ENCODE measurements at regions not wholly inside any gene's neighbourhood (a gene's known extent, or its start where the extent isn't known, plus 50 kb on each side); places are given as distances from the start of the nearest gene placed in this dataset.

DNA sequence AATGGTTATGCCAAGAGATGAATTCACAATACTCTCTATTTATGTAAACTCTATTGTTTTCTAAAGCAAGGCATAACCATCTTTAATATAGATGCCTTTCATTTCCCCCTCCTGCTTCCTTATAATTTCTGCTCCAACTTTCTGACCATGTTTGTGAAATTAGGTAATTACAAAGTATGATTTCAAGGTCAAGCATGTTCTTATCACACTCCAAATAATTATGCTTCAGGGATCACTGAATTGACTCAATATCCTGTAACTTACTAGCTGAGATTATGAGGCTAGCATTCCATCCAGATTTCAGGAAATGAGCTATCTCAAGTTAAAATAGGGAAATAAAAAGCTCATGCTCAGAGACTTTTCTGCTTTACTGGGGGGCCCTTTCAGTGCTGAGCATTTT is 655.9 kb upstream of the IGFBP3 start:
- DNase-seq (ENCODE audit: low read depth in 2 of 2): no peak

DNA sequence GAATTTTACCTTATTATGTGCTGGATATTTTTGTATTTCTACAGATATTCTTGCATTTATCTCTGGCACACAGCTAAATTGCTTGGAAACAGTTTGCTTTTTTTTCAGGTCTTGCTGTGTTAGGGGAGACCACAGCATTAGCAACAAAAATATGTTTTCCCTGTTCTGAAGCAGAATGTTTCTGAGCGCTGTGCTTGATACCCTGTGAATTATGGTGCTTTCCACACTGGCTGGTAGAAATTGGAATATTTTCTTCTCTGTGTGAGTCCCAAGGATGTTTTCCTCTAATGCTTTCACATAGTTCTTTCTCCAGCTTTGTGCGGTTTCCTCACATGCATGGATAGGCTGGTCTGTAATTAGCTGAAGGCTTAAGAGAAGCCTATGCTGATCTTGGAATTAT is 651.6 kb upstream of the IGFBP3 start:
- no peak for DNase-seq (ENCODE audit: low read depth in 2 of 2)

DNA sequence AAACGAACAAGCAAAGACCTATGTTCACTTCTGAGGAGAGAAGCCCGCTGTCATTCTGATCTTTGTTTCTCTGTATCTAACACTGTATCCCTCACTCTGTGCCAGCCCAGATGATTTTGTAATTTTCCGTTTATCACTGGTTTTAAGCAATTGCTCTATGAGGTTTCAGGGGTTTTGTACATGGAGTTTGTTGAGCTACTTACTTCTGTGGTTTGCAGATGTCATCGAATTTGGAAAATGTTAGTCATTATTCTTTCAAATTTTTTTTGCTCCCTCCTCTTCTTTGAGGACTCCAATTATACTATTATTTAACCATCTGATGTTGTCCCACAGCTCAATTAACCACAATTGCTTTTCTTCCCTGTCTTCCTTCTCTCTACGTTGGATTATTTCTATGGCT is 650.9 kb upstream of the IGFBP3 start:
- no peak for DNase-seq (ENCODE audit: low read depth in 2 of 2)

DNA sequence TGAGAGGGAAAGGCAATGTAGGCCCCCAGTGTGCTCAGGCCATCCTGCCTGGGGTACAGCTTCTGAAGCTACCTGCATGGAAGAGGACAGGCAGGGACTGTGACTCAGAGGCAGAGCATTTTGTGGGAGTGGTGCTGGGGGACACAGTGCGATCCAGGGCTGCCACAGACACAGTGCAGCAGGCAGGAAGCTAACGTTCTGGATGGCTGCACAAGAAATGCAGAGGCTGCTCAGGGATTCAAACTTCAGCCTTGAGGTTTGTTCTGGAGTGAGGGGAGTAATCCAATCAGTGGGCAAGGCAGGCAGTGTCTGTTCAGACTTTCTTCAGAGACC is 648.0 kb upstream of the IGFBP3 start:
- no peak for DNase-seq (ENCODE audit: low read depth in 2 of 2)

DNA sequence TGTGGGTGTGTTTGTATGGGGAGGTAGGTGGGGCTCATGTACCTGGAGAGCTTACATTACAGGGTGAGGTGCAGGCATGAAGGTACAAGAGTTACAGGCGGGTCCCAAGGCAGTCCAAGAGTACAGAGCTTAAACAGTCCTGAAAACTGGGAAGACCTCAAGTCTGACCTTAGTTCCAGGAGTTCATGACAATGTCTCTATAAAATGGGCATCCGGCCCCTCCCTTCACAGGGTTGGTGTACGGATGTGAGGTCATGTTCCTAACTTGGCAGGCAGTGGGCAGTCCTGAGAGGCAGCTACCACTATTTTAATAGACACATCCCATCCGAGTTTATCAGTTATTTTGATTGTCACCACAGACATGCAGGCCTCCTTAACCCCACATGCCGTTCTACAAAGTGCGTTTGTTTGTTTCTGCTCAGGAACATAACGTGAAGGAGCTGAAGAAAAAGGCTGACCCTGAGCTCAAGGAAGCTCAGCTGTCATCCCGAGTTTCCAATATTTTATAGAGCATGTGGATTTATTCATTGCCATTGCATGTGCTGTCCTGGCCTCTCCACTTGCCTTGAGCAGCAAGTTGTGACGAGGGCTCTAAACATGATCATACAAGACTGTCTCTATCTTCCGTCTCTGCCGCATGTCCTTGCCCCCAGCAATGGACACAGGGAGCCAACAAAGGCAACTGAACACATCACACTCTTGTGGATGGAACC is 647.5 kb upstream of the IGFBP3 start:
- no peak for DNase-seq (ENCODE audit: low read depth in 2 of 2)

DNA sequence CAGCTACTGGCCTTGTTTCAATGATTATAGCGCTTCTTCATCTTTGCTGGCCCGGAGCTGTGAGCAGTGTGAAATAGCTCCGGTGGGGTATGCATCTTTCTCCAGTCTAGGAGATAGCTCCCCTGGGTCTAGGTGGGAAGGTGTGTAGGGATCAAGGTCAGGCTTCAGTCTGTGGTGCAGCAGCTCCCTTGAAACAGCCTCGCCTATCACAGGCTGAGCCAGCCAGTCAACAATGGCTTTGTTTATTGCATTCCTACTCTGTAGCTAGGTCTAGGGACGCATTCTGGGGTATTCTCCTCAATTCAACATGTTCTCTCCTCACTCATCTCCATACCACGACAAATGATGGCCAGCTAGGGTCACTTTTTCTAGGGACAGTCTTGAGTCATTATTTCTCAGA is 646.8 kb upstream of the IGFBP3 start:
- DNase-seq (ENCODE audit: low read depth in 2 of 2): no peak

DNA sequence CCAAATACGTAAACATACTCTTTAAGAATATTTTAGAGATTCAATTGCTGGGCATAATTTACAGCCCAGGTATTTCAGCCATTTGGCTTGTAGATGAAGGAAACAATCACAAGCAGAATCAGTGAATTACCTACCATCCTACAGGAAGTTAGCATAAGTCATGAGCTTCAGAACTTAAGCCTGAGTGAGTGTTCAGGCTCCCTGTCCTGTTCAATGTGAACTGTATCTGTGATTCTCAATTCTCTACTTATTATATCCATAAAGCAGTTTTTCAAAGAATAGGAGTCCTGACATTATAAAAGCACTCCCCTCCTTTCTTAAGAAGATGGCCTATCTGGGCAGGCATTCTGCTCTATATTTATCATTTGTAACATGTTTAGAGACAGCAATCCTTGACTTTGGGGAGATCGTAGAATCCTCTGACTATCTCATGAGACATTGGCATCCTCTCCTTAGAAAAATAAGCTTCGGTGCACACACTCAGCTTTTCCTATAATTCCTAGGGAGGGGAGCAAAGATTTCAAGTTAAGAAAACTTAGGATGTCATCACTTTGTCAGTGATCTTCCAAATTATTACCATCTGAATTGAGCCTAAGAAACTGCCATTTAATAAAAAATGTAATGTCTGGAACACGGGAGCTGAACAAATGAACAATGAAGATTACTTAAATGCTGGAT is 645.2 kb upstream of the IGFBP3 start:
- DNase-seq (ENCODE audit: low read depth in 2 of 2): no peak

DNA sequence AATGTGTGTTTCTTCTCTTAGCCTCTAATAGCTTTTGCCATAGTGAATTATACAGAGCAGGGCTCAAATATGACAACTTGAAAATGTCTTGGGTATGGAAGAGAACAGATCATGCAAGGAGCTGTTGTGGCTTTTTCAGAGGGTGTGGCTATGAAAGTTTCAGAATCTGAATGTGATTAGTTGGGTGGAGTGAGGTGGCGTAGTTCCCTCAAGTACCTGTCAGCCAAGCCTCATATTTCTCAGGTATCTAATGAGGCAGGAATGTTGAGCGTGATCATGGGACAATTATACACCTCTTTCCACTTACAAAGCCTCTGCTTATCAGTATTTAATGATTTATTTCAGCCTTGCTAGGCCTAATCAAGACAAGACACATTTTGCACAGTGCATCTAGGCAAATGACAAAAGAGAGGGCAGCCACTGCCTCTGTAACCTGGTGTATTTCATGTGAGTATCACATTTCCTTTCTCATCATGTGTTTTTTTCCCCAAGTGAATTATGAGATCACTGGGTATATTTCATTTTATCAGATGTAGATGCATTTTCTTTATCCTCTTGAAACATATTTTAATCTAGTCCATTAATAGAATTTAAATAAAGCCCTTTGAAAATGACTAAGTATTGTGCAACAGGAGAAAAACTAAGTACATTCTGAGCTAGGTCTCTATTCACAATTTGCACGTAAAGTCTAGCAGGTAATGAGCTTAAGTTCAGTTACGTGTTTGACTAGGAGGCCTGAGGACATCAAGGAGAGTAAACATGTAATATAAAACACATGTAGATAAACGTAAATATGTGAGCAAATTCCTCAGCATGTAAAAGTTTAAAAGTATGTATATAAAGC is 644.4 kb upstream of the IGFBP3 start:
- DNase-seq (ENCODE audit: low read depth in 2 of 2): no peak

DNA sequence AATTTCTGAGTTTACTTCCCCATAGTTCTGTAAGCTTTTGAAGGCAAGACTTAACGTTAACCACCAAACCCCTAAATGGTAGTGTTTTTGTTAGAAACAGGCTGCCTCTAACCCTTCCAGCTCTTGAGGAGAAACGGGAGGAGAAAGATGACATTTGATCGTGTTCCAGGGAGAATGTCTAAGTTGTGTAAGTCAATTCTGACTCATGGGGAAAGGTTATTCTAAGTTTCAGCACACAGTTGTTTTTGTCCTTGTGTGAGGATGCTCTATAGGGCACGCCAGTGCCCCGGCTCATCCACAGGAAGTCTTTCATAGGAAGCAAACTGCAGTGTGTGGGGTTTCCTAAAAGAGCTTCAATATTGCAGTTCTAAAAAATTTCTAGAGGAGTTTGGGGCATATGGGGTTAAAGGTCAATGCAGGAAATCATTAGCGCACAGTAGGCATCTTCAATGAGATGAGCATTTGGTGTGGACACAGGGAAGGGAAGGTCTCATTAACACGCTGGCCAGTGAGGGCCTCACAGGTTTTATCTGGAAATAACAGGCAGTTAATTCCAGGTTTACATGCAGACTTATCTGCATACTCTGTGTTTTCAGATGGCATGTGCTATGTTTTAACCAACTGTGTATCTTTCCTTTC is 638.2 kb upstream of the IGFBP3 start:
- DNase-seq (ENCODE audit: low read depth in 2 of 2): no peak

DNA sequence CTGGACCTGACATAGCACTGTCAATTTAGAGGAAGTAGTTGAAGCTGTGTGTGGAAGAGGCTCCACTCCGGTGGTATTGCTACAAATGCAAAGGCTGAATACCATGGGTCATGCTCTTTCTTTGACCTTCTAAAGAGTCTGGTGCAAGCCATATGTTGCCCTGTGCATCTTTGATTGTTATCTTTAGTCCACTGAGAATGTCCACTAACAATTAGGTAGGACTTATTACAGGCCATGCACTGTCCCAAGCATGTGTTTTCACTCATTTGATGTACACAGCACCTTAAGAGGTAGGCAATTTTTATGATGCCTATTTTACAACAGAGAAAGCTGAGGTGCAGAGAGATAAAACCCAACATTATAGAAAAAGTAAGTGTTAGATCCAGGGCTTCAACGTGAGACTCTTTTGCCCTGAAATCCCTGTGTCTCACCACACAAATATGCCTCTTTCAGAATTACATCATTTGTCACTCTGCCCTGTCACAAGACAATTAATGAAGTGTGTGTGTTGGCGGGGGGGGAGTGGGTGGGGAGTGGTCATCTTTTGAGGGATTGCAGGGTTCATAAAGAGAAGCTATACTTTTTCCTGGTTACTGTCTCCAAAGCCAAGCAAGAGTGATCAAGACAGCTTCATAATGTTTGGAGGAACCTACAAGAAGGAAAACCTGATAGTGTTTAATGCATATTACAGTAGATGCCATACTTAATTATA is 637.6 kb upstream of the IGFBP3 start:
- DNase-seq (ENCODE audit: low read depth in 2 of 2): no peak

DNA sequence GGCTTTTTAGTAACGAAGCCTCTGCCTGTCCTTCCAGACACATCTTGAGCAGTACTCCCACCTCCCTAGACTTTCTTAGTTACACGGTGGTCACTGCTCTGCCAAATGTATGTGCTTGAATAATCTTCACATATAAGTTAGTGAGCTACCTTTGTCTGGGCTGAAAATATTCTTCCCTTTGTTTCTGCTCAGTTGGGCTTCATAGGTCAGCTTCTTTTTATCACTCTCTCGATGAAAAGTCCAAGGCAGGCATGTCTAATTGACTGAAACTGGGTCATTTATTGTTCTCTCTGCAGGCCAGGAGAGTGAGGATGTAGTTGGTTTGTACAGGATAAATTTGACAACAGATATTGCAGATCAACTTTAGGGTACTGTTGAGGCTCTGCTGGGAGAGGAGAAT is 636.7 kb upstream of the IGFBP3 start:
- DNase-seq (ENCODE audit: low read depth in 2 of 2): no peak

DNA sequence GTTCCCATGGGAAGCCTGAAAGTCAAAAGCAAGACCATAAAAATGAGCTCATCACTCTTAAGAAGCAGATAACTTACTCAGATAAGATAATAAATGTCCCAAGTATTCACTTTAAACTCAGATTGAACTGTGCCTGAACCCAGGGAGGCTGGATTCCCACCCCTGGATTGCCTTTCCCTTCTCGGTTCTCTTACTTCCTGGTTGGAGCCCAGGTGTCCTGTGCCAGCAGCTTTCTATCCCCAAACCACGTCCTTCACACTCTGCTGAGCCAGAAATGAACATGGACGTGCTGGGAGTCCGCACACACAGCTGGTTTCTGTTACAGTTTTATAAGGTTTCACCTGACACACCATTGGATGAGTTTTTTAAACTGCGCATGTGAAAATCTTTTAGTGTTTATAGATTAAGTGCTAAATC is 636.2 kb upstream of the IGFBP3 start:
- DNase-seq (ENCODE audit: low read depth in 2 of 2): no peak

DNA sequence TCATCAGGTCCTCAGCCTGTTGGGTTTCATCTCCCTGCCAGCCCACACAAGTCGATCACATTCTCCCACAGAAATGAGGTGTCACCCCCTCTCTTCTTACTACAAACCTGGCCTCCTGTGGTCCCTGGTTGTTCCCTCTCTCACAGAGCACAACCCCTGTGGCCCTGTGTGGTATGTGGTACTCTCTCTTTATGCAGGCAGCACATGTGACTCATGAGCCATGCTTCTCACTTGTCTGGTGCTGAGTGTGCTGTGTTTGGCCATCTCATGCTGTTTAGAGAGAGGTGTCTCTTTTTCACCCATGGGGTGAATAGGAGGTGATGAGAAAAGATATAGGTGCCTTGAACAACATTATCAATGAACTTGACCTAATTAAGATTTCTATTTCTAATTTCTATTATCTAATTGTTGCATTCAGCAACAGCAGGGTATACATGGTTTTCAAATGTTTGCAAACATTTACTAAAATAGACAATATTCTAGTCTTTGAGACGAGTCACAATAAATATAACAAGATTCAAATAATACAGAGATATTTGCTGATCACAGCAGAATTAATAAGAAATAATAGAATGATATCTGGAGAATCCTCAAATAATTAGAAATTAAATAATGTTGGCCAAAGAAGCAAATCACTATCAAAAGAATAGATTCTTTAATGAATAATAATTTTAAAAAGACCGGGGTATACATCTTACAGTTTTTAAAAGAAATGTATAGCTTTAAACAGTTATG is 633.8 kb upstream of the IGFBP3 start:
- no peak for DNase-seq (ENCODE audit: low read depth in 2 of 2)

DNA sequence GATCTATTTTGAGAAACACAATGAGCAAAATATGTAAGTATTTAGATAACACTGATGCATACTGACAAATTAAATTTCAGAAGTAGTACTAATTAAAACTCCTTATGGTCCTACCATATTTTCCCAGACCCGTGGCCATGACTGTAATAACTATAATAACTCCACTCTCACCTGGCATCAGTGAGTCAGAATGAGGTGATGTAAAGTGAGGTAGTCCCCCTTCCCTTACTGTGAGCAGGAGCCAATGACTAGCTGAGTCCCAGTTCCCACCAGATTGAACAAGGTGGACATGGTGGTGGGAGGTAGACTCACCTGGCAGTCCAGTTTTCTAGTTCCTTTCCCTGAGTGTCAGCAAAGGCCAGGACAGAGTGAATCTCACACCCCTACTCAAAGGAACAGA is 630.5 kb upstream of the IGFBP3 start:
- DNase-seq (ENCODE audit: low read depth in 2 of 2): no peak

DNA sequence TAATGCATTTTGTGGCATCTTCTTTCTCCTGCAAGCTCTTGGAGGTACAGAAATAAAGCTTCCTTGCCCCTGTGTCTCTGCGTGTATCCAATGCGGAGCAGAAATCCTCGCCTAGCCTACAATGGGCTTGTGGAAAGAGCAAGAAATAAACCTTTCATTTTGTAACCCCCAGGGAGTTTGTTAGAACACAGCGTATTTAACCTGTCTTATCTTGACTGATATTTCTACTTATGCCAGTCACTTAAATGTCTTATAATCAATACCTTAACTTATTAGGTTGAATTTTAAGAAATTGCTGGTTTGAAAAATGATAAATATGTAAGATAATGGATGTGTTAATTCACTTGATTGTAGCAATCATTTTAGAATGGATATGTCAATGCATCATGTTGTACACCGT is 629.8 kb upstream of the IGFBP3 start:
- no peak for DNase-seq (ENCODE audit: low read depth in 2 of 2)

DNA sequence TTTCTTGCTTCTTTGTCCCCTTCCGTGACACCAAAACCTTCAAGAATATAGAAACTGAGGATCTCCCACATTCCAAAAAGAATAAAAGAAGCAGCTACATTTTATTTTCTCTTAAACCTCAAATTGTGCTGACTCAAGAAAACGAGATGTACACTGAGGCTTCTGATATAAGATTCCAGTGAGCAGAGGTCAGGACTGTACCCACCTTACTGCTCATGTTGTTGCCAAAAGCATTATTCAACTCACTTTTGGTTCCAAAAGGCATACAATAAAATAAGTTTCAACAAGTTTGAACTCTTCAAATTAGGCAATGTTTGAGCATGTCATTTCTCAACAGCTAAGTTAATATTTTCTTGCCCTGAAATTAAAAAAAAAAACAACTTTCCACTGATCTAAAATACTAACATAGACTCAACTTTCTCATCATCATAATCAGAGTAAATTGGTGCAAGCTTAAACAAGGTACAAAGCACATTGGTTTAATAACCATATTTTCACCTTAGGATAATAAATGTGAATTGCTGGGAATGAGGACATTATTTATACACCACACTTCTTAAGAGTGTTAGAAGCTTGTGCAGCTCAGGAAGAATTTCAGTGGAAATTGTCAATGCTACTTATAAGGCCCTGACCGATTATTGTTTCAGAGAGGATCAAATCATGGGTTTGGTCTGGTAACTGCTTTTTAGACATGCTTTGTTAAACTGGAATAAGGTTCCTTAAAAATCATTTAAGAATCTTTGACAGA is 629.0 kb upstream of the IGFBP3 start:
- no peak for DNase-seq (ENCODE audit: low read depth in 2 of 2)

DNA sequence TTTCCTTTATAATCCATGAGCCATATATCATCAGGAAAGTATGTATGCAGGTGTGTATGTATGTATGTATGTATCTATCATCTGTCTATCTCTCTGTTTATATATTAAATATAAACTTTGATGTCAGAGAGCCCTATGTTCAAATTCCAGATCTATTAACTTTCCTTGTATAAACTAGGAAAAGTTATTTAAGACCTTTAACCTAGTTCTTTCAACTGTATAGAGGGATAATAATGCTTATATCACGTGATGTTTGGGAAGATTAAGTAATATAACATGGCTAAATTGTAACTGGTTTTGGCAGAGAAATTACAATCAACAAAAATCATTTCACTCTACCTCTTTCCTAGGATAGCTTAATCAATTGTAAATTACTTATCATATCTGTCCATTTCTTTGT is 628.3 kb upstream of the IGFBP3 start:
- no peak for DNase-seq (ENCODE audit: low read depth in 2 of 2)

DNA sequence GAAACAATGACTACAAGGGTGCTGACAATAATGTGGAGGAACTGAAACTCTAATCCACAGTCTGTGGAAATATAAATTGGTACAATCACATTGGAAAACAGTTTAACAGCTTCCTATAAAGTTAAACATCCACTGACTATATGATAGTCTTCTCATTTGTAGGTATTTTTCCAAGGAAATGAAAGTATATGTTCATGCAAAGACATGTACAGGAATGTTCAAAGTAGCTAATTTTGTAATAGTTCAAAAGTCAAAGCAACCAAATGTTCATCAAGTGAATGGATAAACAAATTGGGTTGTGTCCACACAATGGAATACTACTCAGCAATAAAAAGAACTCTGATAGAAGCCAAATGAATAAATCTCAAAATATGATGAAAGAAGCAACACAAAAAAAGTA is 626.0 kb upstream of the IGFBP3 start:
- DNase-seq (ENCODE audit: low read depth in 2 of 2): no peak

DNA sequence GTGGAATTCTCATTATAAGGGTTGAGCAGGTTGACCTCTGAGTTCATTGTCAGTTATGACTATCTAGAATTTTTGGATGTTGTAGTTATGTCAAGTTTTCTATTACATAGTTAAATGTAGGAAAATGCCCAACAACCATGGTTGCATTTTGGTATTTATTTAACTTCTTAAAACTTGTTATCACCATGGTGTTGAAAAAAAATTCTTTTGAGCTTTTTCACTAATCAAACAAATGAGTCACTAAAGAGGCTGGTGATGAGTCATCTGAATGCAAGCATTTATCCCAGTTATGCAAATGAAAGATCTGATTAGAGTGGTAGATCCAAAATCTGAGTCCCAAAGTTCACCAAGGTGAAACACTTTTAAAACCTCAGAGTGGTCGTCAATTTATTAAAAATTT is 624.7 kb upstream of the IGFBP3 start:
- no peak for DNase-seq (ENCODE audit: low read depth in 2 of 2)

DNA sequence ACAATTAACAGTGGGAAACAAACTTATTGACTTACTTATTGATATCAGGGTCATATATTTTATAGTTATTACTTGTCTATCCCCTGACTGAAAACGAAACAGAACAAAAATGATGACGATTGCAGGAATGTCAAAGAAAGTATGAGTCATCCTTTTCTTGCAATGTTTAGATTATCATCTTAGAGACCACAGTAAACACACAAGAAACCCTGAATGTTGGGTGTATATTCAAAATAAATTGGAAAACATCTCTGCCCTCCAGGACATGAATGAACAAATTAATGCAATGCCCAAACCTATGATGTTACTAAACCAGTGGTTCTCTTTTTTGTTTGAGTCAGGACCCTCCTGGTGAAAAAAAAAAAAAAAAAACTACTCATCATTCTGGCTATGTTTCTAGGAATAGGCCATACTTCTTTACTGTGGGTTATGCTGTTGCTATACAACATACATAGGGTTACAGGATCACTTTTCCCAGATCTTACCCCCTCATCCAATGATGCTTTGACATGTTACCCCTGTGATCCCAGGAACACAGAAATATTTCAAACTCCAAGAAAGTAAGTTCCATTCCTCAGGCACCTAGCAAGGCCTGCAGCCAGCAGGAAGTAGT is 623.4 kb upstream of the IGFBP3 start:
- no peak for DNase-seq (ENCODE audit: low read depth in 2 of 2)
